ENCODE measurements at regions not wholly inside any gene's neighbourhood (a gene's known extent, or its start where the extent isn't known, plus 50 kb on each side); places are given as distances from the start of the nearest gene placed in this dataset.

GRCh38 chr11:34770111-34770510 lies 146.1 kb downstream of the APIP start:
- Histone ChIP-seq H3K27me3 (ENCODE audit: insufficient read depth, low read length) (no peaks in the 10 kb centered on the region), H3K36me3 (ENCODE audit: control insufficient read depth in 1 of 2, insufficient read depth in 2 of 2, low read length in 2 of 2) (no peaks in the 10 kb centered on the region), H3K9ac (ENCODE audit: low read length) (no peak overlapping the region), H2AFZ (ENCODE audit: low read depth, low read length, poor library complexity, severe bottlenecking) (no peak overlapping the region), H3K9me3 (ENCODE audit: control insufficient read depth in 1 of 2, insufficient read depth in 1 of 2, low read depth in 1 of 2, low read length in 2 of 2) (no peaks in the 10 kb centered on the region; a peak in 1 of 4 replicates), H3K9me2 (ENCODE audit: insufficient read depth) (no peaks in the 10 kb centered on the region), H3K4me2 (ENCODE audit: low read length) (no peak overlapping the region), H3K4me1 (ENCODE audit: control insufficient read depth in 1 of 2, insufficient read depth in 2 of 2, low read length in 2 of 2) (no peaks in the 10 kb centered on the region), H4K20me1 (ENCODE audit: insufficient read depth) (no peaks in the 10 kb centered on the region), H3K79me2 (ENCODE audit: insufficient read depth, low read length) (no peaks in the 10 kb centered on the region), H3K27ac (ENCODE audit: low read depth, low read length) (no peak overlapping the region), H3K4me3 (replicated peaks in 1 of 2; ENCODE audit: low read depth in 1 of 2, low read length in 2 of 2) (no peak overlapping the region)
- intact Hi-C loops (cut with micrococcal nuclease), result loop anchor here (10.0 kb wide), 1 partner anchor 175 kb away; no protein-coding TSS in a partner anchor
- no TSS peak for BruUV-seq (replicated peaks)
- CTCF ChIA-PET, result no interaction called here
- RAD21 ChIA-PET (ENCODE audit: low non-redundant PET in 1 of 2, low total read pairs in 2 of 2, uncharacterized antibody in 2 of 2, unreplicated experiment in 2 of 2), result no interaction called here
- POLR2A ChIA-PET, result no interaction called here
- no peak for DNase-seq (ENCODE audit: low read depth, low spot score)
- TF ChIP-seq SP1 (IDR thresholded peaks at IDR 0.05; ENCODE audit: low read depth) (no peak), CEBPB (IDR thresholded peaks at IDR 0.05; ENCODE audit: low read depth) (no peak), JUND (IDR thresholded peaks at IDR 0.05) (no peak), POLR2A (IDR thresholded peaks at IDR 0.05; ENCODE audit: borderline replicate concordance, extremely low read depth, insufficient read depth, insufficient read length) (no peak), FOSL1 (IDR thresholded peaks at IDR 0.05; ENCODE audit: low read depth) (no peak), SIN3A (IDR thresholded peaks at IDR 0.05; ENCODE audit: low read depth) (no peak)
- TF ChIP-seq, protein P1, sequence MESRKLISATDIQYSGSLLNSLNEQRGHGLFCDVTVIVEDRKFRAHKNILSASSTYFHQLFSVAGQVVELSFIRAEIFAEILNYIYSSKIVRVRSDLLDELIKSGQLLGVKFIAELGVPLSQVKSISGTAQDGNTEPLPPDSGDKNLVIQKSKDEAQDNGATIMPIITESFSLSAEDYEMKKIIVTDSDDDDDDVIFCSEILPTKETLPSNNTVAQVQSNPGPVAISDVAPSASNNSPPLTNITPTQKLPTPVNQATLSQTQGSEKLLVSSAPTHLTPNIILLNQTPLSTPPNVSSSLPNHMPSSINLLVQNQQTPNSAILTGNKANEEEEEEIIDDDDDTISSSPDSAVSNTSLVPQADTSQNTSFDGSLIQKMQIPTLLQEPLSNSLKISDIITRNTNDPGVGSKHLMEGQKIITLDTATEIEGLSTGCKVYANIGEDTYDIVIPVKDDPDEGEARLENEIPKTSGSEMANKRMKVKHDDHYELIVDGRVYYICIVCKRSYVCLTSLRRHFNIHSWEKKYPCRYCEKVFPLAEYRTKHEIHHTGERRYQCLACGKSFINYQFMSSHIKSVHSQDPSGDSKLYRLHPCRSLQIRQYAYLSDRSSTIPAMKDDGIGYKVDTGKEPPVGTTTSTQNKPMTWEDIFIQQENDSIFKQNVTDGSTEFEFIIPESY (IDR thresholded peaks at IDR 0.05; ENCODE audit: extremely low read depth, insufficient replicate concordance, low read length), result no peak
- TF ChIP-seq, protein P2, sequence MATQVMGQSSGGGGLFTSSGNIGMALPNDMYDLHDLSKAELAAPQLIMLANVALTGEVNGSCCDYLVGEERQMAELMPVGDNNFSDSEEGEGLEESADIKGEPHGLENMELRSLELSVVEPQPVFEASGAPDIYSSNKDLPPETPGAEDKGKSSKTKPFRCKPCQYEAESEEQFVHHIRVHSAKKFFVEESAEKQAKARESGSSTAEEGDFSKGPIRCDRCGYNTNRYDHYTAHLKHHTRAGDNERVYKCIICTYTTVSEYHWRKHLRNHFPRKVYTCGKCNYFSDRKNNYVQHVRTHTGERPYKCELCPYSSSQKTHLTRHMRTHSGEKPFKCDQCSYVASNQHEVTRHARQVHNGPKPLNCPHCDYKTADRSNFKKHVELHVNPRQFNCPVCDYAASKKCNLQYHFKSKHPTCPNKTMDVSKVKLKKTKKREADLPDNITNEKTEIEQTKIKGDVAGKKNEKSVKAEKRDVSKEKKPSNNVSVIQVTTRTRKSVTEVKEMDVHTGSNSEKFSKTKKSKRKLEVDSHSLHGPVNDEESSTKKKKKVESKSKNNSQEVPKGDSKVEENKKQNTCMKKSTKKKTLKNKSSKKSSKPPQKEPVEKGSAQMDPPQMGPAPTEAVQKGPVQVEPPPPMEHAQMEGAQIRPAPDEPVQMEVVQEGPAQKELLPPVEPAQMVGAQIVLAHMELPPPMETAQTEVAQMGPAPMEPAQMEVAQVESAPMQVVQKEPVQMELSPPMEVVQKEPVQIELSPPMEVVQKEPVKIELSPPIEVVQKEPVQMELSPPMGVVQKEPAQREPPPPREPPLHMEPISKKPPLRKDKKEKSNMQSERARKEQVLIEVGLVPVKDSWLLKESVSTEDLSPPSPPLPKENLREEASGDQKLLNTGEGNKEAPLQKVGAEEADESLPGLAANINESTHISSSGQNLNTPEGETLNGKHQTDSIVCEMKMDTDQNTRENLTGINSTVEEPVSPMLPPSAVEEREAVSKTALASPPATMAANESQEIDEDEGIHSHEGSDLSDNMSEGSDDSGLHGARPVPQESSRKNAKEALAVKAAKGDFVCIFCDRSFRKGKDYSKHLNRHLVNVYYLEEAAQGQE (IDR thresholded peaks at IDR 0.05; ENCODE audit: low read depth), result no peak
- ATAC-seq, result no peak
